SHP77 treated with DMSO at 0.1 percent for 48 hours (cell line): ENCODE measurements at regions not wholly inside any gene's neighbourhood (a gene's known extent, or its start where the extent isn't known, plus 50 kb on each side); places are given as distances from the start of the nearest gene placed in this dataset.

Source experiments
- DNase-seq: peaks from one replicate; lab custom pipeline; 2025; lab: John Stamatoyannopoulos, UW

DNA sequence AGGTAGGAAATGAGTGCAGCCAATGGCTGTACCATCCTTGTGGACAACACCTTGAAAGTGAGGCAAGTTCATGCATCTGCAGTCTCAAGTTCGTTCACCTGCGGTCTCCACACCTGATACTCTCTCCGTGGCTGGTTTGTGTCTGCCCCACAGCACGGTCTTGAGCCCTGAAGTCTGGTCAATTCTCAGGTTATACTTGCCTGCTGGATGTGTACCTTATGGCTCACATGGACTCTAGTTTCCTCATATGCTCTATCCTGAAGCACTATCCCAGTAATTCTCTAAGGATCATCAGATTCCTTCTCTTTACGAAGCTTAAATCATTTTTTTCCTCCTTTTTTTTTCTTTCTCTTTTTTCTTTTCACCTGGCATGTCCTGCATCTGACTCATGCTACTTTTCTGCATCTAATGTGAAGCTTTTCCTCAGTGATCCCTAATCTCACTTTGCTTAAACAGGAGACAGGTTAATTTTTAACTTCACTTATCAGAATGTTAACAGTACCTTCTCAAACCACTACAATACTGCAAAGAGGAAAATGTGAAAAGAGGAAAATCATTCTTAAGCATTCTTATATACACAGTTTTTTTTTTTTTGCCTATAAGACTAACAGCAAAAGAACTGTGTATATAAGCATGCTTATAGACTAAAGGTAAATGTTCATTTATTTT, 511.2 kb downstream of the SOX11 start:
- DNase-seq: no peak

DNA sequence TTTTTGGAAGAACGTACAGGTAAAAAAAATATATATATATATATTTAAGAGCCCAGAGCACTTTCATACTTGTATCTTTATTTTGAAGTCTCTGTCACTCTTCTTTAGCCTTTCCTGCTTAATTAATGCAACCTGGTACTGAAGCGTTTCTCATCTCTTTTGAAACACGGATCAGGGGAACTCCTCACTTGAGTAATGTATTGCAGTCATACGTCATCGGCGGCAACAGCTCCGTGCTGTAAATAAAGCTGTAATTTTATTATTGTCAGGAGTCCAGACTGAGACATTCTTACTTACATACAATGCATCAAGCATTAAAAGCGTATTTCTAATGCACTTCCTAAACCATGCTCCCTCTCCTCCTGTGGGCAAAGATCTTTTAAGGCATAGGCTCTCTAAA, 514.7 kb downstream of the SOX11 start:
- no peak for DNase-seq

GRCh38 chr2:6211236-6211635, 519.1 kb downstream of the SOX11 start:
- DNase-seq: no peak

- DNase-seq: no peak
These were observed 520.3 kb downstream of the SOX11 start for GRCh38 chr2:6212491-6212890.

- no peak for DNase-seq
These were observed 521.0 kb downstream of the SOX11 start for GRCh38 chr2:6213056-6213780.

DNA sequence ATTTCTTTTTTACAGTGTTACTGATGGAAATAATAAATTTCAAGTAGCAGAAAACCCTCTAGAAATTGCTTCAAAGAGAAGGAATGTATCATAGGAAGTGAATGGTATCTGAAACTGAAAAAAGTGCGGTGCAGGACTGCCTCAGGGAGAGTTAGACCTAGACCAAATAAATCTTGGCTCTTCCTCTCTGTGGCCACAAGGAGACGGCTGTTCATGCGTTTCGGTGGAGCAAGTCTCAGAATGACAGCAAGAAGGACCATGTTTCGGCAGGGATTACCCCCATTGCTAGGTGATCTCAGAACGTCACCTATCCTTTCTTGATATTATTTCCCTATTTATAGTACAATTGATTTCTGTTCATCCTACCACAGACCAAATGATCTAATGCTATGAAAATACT, 522.3 kb downstream of the SOX11 start:
- no peak for DNase-seq

- no peak for DNase-seq
These were observed 522.9 kb downstream of the SOX11 start for GRCh38 chr2:6215053-6215452.

DNA sequence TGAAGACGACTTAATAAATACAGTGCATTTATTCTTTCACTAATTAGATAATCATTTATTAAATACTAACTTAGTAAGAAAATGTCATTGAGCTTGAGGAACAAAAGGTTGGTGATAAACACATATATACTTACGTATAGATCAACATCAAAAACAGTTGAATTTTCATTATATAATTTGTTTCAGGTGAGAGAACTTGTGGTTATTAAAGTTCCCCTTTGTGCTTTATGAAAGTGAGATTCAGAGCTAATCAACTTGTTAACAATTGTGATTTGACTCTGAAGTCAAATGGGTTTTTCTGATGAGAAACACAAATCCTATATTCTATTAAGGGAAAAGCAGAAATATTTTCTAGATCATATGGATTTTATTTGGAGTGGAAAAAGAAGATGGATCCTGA, 524.0 kb downstream of the SOX11 start:
- DNase-seq: no peak

GRCh38 chr2:6218926-6219325, 526.7 kb downstream of the SOX11 start:
- no peak for DNase-seq

DNA sequence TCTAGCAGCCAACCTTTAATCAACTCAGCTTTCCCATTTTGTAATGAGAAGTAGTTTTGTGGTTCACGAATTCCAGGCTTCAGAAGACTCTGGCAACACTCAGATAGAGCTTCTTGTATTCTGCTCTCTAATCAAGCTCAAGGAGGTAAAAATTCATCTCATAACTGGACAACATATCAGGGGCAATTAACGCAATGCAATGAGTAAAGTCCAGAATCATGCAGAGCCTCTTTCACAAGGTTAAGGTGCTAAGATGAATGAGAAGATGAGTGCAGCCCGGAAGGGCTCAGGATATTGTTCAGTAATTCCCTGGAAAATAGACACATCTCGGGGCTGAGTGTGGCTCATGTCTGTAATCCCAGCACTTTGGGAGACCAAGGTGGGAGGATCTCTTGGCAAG, 527.7 kb downstream of the SOX11 start:
- DNase-seq: no peak

DNA sequence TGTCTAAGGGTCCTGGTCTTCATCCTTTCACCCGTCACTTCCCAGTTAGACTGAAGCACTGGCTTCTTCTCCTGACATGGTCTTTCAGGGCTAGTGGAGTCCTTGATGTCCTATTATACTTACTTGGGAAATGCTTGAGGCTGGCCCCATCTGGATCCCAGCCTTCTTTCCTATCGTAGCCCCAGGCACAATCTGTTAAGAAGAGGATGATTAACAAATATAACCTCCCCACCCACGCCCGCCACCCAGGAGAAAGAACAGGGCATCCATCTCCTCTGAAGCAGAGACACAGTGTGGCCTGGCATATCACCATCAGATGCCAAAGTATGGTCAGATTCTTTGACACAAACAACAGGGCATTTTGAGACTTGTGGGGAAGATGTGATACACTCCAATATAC, 530.1 kb downstream of the SOX11 start:
- no peak for DNase-seq

GRCh38 chr2:6224267-6224666, 532.1 kb downstream of the SOX11 start:
- DNase-seq: no peak

DNA sequence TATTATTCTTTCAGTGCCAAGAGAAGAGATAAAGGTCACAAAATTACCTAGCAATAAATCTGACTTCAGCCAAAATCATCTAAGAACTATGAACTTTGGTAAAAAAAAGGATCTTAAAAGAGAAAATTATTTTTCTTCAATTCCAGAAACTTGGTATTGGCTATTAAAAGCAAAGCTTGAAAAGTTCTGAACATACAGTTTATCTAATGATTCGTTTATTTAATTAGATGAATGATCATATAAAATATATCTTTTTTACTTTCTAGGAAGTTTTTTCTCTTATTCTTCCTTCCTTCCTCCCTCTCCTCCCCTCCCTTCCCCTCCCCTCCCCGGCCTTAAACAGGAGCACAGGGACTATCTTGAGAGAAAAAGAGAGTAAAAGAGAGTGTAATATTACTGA, 536.1 kb downstream of the SOX11 start:
- no peak for DNase-seq

GRCh38 chr2:6231166-6231565, 539.0 kb downstream of the SOX11 start:
- DNase-seq: no peak

DNA sequence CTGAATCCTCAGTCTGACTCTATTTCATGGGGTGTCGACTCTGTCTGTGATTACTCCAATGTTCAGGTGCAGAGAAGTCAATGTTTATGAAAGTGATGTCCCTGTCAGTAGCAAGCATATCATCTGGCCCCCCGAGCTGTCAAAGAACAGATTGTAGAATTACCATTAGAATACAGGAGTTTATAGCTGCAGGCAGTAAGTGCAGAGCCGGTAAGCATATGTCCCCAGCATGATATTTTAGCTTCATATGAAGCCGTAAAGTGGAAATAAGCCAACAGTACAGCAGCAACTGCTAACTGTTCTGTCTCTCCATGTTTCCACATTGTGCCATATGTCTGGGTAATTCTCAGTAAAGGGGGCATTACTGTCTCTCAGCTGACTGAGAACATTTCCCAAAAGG, 541.8 kb downstream of the SOX11 start:
- no peak for DNase-seq

- no peak for DNase-seq
These were observed 542.5 kb downstream of the SOX11 start for GRCh38 chr2:6234702-6235101.

- no peak for DNase-seq
These were observed 544.1 kb downstream of the SOX11 start for GRCh38 chr2:6236317-6236716.

- DNase-seq: no peak
These were observed 545.0 kb downstream of the SOX11 start for GRCh38 chr2:6237039-6237660.

DNA sequence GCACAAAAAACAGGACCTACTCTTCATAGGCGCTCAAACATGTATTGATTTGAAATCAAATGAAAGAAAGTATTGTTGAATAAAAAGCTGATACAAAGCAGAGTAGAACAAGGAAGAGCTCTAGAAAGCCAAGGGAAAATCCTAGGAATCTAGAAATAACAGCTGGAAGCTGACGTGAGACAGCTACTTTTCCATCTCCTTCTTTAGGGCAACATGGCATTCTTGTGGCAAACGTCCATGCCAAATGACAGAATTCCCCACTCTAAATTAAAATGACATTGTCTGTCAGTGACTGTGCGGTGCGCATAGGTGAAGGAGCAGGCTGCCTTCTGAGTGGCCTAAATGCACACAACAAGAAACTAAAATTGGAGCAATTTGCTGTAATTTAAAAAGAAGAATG, 557.4 kb downstream of the SOX11 start:
- DNase-seq: no peak

DNA sequence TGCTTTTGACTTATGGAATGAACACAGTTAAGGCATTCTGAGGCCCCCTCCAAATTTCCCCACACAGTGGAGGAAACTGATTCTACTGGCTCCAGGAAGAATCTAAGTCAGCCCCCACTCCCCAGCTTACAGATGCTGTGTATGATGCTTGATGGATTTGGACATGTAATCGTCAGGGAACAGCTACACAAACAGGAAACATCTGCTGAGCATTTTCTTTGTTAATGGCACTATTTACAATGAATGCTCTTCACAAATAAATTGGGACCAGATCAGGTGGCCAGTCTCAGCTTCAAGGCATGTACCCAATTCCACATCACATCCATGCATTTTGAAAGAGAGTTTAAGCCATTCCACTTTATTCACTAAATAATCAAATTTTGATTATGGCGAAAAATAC, 562.3 kb downstream of the SOX11 start:
- DNase-seq: peak; percentile 92

GRCh38 chr2:6264198-6264597, 572.0 kb downstream of the SOX11 start:
- no peak for DNase-seq

DNA sequence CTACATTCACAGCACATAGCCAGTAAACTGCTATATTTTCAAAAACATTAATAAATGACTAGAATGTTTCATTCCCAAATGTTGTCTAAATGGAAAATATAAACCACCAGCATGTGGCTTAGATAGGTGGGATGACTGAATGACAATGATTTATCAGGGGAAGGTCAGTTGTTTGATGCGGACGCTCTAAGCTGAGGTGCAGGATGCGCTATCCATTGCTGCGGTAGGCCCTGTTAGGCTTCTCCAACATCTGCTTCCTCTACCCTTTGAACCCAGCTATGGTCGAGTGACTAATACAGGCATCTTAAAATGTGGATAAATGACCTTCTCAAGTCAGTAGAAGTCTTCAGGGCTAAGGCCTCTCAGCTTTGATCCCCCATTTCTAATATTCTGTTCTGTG, 584.2 kb downstream of the CMPK2 start:
- DNase-seq: no peak

DNA sequence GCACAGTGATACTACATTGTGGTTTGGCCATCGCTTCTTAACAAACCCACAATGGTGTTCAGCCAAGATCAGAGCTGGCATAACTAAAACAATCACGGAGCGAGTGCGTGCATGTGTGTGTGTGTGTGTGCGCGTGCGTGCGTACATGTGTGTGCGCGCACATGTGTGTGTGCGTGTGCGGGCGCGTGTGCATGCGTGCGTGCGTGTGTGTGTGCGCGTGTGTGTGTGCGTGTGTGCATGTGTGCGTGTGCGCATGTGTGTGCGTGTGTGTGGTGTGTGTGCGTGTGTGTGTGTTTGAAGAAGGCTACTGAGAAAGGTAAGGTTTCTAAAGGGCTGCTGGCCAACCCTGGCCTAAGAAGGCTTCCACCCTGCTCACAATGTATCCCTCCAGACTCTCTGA, 582.4 kb downstream of the CMPK2 start:
- no peak for DNase-seq

DNA sequence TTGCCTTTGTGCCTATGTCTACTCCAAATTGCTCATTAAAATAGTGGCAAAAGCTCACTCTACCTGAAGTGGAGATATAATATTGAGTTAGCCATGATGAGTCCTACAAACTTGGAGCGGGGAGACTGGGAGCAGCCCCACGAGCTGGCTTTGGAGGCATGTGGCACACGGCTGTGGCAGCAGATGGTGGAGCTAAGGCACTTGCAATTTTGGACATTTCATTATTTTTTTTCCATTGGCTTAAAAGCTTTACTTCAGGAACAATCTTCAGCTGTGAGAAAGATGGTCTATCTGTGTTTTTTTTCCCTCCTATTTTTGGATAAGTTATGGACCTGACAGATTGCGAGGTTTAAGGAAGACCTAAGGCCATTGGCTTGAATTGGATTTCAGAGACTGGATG, 578.3 kb downstream of the CMPK2 start:
- no peak for DNase-seq
